WERI-Rb-1 (cell line): ENCODE measurements at regions not wholly inside any gene's neighbourhood (a gene's known extent, or its start where the extent isn't known, plus 50 kb on each side); places are given as distances from the start of the nearest gene placed in this dataset.

Experiments used
- DNase-seq: peaks from one replicate; pipeline ENCODE4 v3.0.0-alpha.2; 2020
- H3K27ac ChIP-seq: fragments of 250-450 bp; sonication (Bioruptor Pico); 2 replicates; pipeline ENCODE4 v1.5.1; 2020; ENCODE audit warnings: mild to moderate bottlenecking, moderate library complexity
- H3K27me3 ChIP-seq: fragments of 250-450 bp; sonication (Bioruptor Pico); 2 replicates; pipeline ENCODE4 v1.5.1; 2021; ENCODE audit warnings: mild to moderate bottlenecking, low read depth, moderate library complexity; ENCODE audit not compliant: insufficient read depth, severe bottlenecking
- H3K36me3 ChIP-seq: fragments of 250-450 bp; sonication (Bioruptor Pico); 2 replicates; pipeline ENCODE4 v1.5.1; 2020; ENCODE audit warnings: mild to moderate bottlenecking, moderate library complexity
- H3K4me3 ChIP-seq: 2 replicates; pipeline ENCODE4 v1.5.1; 2011; ENCODE audit warnings: low read depth, mild to moderate bottlenecking, control low read depth, low read length
- H3K9me3 ChIP-seq: fragments of 250-450 bp; sonication (Bioruptor Pico); 2 replicates; pipeline ENCODE4 v1.5.1; 2021; ENCODE audit warnings: mild to moderate bottlenecking, moderate library complexity; ENCODE audit not compliant: severe bottlenecking
- CTCF ChIP-seq: IDR thresholded peaks from 2 replicates; pipeline ENCODE4 v1.5.1; 2011; ENCODE audit warnings: low read depth, mild to moderate bottlenecking, control low read depth, inconsistent platforms, low read length

- DNase-seq = no peak
- Histone ChIP-seq H3K4me3 (no peak overlapping the region), H3K27ac (no peak overlapping the region), H3K27me3 (peaks cover 30% of the 10 kb centered on the region), H3K36me3 (no peaks in the 10 kb centered on the region), H3K9me3 (no peaks in the 10 kb centered on the region)
- TF ChIP-seq CTCF = no peak
Observed at GRCh38 chr6:50217841-50218240, 168.1 kb upstream of the DEFB112 start.

GRCh38 chr6:50236164-50236563 lies 186.4 kb upstream of the DEFB112 start:
- DNase-seq = no peak
- TF ChIP-seq CTCF = no peak

GRCh38 chr6:50239853-50240252 lies 190.1 kb upstream of the DEFB112 start:
- Histone ChIP-seq H3K36me3 (no peaks in the 10 kb centered on the region), H3K27ac (no peak overlapping the region), H3K9me3 (no peaks in the 10 kb centered on the region), H3K4me3 (no peak overlapping the region), H3K27me3 (peaks cover 22% of the 10 kb centered on the region)
- no peak for DNase-seq
- no peak for TF ChIP-seq CTCF

More at GRCh38 chr6:50236164-50236563, 186.4 kb upstream of the DEFB112 start:
- Histone ChIP-seq H3K36me3 (no peaks in the 10 kb centered on the region), H3K27ac (no peak overlapping the region), H3K27me3 (peaks cover 26% of the 10 kb centered on the region), H3K9me3 (no peaks in the 10 kb centered on the region), H3K4me3 (no peak overlapping the region)

GRCh38 chr6:50240986-50241385 lies 191.3 kb upstream of the DEFB112 start:
- Histone ChIP-seq H3K27ac (no peak overlapping the region), H3K36me3 (no peaks in the 10 kb centered on the region), H3K27me3 (peaks cover 20% of the 10 kb centered on the region), H3K9me3 (no peaks in the 10 kb centered on the region), H3K4me3 (no peak overlapping the region)
- no peak for DNase-seq
- TF ChIP-seq CTCF = no peak

GRCh38 chr6:50249493-50249892 lies 199.8 kb upstream of the DEFB112 start:
- no peak for TF ChIP-seq CTCF
- no peak overlapping the region for H3K27ac ChIP-seq
- no peak overlapping the region for H3K4me3 ChIP-seq
- no peak for DNase-seq
- H3K9me3 ChIP-seq = no peaks in the 10 kb centered on the region
- H3K36me3 ChIP-seq = no peaks in the 10 kb centered on the region
- H3K27me3 ChIP-seq = peaks cover 23% of the 10 kb centered on the region

GRCh38 chr6:50257322-50257721 lies 207.6 kb upstream of the DEFB112 start:
- TF ChIP-seq CTCF = no peak
- DNase-seq = no peak
- H3K9me3 ChIP-seq = no peaks in the 10 kb centered on the region
- H3K4me3 ChIP-seq = no peak overlapping the region
- no peak overlapping the region for H3K27ac ChIP-seq
- no peaks in the 10 kb centered on the region for H3K36me3 ChIP-seq
- peaks cover 22% of the 10 kb centered on the region for H3K27me3 ChIP-seq
